ENCODE measurements at regions not wholly inside any gene's neighbourhood (a gene's known extent, or its start where the extent isn't known, plus 50 kb on each side); places are given as distances from the start of the nearest gene placed in this dataset.

DNA sequence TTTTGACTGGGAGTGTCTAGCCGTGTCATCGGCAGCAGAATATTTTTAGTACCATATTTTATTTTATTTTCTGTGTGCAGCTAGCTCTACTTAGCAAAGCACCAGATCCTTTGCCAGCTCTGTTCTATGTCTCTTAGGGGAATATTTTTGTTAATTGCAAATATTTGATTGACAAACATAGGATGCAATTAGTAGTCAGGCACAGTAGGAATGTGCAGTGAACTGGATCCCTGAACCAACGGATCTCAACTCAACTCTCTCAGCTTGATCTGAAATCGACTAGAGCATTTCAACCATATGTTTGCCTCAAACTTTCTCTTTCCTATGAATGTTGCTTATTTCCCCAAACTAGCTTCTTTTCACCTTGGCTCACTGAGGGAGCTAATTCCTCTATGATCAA, 998.0 kb upstream of the FANCL start:
- Histone ChIP-seq H3K79me2 (ENCODE audit: control insufficient read depth, insufficient read depth, low read length) (no peaks in the 10 kb centered on the region), H3K23ac (ENCODE audit: low read length) (no peak overlapping the region), H3K4me2 (ENCODE audit: low read length) (no peak overlapping the region), H2BK15ac (replicated peaks; ENCODE audit: low read depth) (no peak overlapping the region), H2BK5ac (ENCODE audit: low read length) (no peak overlapping the region), H3K4me3 (ENCODE audit: low read length) (no peak overlapping the region), H2AK5ac (ENCODE audit: low read length) (no peak overlapping the region), H3K36me3 (ENCODE audit: control insufficient read depth, insufficient read depth, low read length) (no peaks in the 10 kb centered on the region), H3K79me1 (ENCODE audit: low read length) (no peaks in the 10 kb centered on the region), H3K27me3 (ENCODE audit: insufficient read depth, low read length, poor library complexity) (no peaks in the 10 kb centered on the region), H4K8ac (ENCODE audit: low read depth, low read length) (no peak overlapping the region), H3K27ac (ENCODE audit: low read depth, low read length) (no peak overlapping the region), H3K56ac (ENCODE audit: low read length) (no peak overlapping the region), H3K4me1 (ENCODE audit: control insufficient read depth, low read depth, low read length) (no peaks in the 10 kb centered on the region), H4K5ac (ENCODE audit: low read length) (no peak overlapping the region), H3K4ac (ENCODE audit: low read depth, low read length) (no peak overlapping the region), H3K18ac (ENCODE audit: low read length) (no peak overlapping the region), H3K9ac (ENCODE audit: low read length) (no peak overlapping the region), H2BK120ac (ENCODE audit: low read depth, low read length) (no peak overlapping the region)
- DNase-seq = no peak
- no CpG with 5 or more reads among the region's 4 CpGs for WGBS (ENCODE audit: extremely low coverage, insufficient coverage, low lambda C conversion rate)

GRCh38 chr2:59237311-59237710, 996.2 kb upstream of the FANCL start:
- no peaks in the 10 kb centered on the region for H3K79me2 ChIP-seq (ENCODE audit: control insufficient read depth, insufficient read depth, low read length)
- H3K18ac ChIP-seq (ENCODE audit: low read length) = no peak overlapping the region
- H3K27me3 ChIP-seq (ENCODE audit: insufficient read depth, low read length, poor library complexity) = no peaks in the 10 kb centered on the region
- DNase-seq = no peak
- H2BK120ac ChIP-seq (ENCODE audit: low read depth, low read length) = no peak overlapping the region
- H3K23ac ChIP-seq (ENCODE audit: low read length) = no peak overlapping the region
- H4K5ac ChIP-seq (ENCODE audit: low read length) = no peak overlapping the region
- no peak overlapping the region for H2BK15ac ChIP-seq (replicated peaks; ENCODE audit: low read depth)
- no peaks in the 10 kb centered on the region for H3K79me1 ChIP-seq (ENCODE audit: low read length)
- no peak overlapping the region for H2AK5ac ChIP-seq (ENCODE audit: low read length)
- H3K36me3 ChIP-seq (ENCODE audit: control insufficient read depth, insufficient read depth, low read length) = no peaks in the 10 kb centered on the region
- no peak overlapping the region for H3K4me2 ChIP-seq (ENCODE audit: low read length)
- H3K27ac ChIP-seq (ENCODE audit: low read depth, low read length) = no peak overlapping the region
- H3K56ac ChIP-seq (ENCODE audit: low read length) = no peak overlapping the region
- H3K4ac ChIP-seq (ENCODE audit: low read depth, low read length) = no peak overlapping the region
- no peak overlapping the region for H4K8ac ChIP-seq (ENCODE audit: low read depth, low read length)
- no peaks in the 10 kb centered on the region for H3K4me1 ChIP-seq (ENCODE audit: control insufficient read depth, low read depth, low read length)
- WGBS (ENCODE audit: extremely low coverage, insufficient coverage, low lambda C conversion rate) = no CpG with 5 or more reads among the region's 2 CpGs
- no peak overlapping the region for H2BK5ac ChIP-seq (ENCODE audit: low read length)
- no peak overlapping the region for H3K4me3 ChIP-seq (ENCODE audit: low read length)
- no peak overlapping the region for H3K9ac ChIP-seq (ENCODE audit: low read length)

DNA sequence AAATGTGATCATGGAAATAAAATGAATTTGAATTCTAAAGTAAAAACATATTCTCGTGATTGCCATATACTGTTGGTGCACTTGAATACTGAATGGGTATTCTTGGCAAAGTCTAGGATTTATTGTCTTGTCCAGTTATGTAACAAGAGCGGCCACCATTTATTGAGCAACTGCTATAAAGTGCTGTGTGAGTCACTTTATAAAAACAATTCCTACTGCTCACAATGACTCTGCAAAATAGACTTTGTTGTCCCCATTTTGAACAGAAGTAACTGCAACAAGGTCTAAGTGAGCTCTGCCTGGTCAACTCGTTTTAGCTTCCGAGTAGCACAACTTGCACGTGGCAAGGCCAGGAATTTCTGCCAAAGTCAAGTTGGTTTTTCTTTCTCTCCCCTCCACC, 995.6 kb upstream of the FANCL start:
- Histone ChIP-seq H3K79me2 (ENCODE audit: control insufficient read depth, insufficient read depth, low read length) (no peaks in the 10 kb centered on the region), H3K23ac (ENCODE audit: low read length) (no peak overlapping the region), H3K4me1 (ENCODE audit: control insufficient read depth, low read depth, low read length) (no peaks in the 10 kb centered on the region), H3K4me3 (ENCODE audit: low read length) (no peak overlapping the region), H3K27me3 (ENCODE audit: insufficient read depth, low read length, poor library complexity) (no peaks in the 10 kb centered on the region), H4K5ac (ENCODE audit: low read length) (no peak overlapping the region), H3K79me1 (ENCODE audit: low read length) (no peaks in the 10 kb centered on the region), H2BK120ac (ENCODE audit: low read depth, low read length) (no peak overlapping the region), H2BK5ac (ENCODE audit: low read length) (no peak overlapping the region), H2AK5ac (ENCODE audit: low read length) (no peak overlapping the region), H2BK15ac (replicated peaks; ENCODE audit: low read depth) (no peak overlapping the region), H3K4ac (ENCODE audit: low read depth, low read length) (no peak overlapping the region), H3K36me3 (ENCODE audit: control insufficient read depth, insufficient read depth, low read length) (no peaks in the 10 kb centered on the region), H3K56ac (ENCODE audit: low read length) (no peak overlapping the region), H4K8ac (ENCODE audit: low read depth, low read length) (no peak overlapping the region), H3K18ac (ENCODE audit: low read length) (no peak overlapping the region), H3K4me2 (ENCODE audit: low read length) (no peak overlapping the region), H3K9ac (ENCODE audit: low read length) (no peak overlapping the region), H3K27ac (ENCODE audit: low read depth, low read length) (no peak overlapping the region)
- no peak for DNase-seq
- no CpG with 5 or more reads among the region's 5 CpGs for WGBS (ENCODE audit: extremely low coverage, insufficient coverage, low lambda C conversion rate)

DNA sequence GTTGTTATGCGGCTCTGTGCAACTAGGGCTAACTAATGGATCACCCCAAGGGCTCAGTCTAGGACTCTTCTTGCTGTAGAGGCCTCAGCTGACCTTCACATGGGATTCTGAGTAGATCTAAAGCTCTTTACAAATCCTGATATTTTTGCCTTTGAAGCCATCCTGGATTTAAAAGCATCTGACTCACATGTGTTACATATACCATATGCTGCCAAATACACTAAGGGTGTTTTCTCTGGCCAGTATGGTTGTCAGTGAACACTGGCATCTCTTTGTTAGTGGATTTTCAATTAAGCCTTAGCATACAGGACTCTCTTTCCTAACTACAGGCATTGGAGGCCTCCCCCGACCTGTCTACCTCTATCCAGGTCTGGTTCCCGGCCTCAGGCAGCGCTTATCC, 992.8 kb upstream of the FANCL start:
- H2BK15ac ChIP-seq (replicated peaks; ENCODE audit: low read depth) = no peak overlapping the region
- no peak overlapping the region for H3K4ac ChIP-seq (ENCODE audit: low read depth, low read length)
- H3K23ac ChIP-seq (ENCODE audit: low read length) = no peak overlapping the region
- H2BK120ac ChIP-seq (ENCODE audit: low read depth, low read length) = no peak overlapping the region
- no peak overlapping the region for H3K27ac ChIP-seq (ENCODE audit: low read depth, low read length)
- no peak for DNase-seq
- H3K79me1 ChIP-seq (ENCODE audit: low read length) = no peaks in the 10 kb centered on the region
- no peak overlapping the region for H3K18ac ChIP-seq (ENCODE audit: low read length)
- no peak overlapping the region for H4K8ac ChIP-seq (ENCODE audit: low read depth, low read length)
- H3K27me3 ChIP-seq (ENCODE audit: insufficient read depth, low read length, poor library complexity) = no peaks in the 10 kb centered on the region
- H3K79me2 ChIP-seq (ENCODE audit: control insufficient read depth, insufficient read depth, low read length) = no peaks in the 10 kb centered on the region
- H3K56ac ChIP-seq (ENCODE audit: low read length) = no peak overlapping the region
- no CpG with 5 or more reads among the region's 4 CpGs for WGBS (ENCODE audit: extremely low coverage, insufficient coverage, low lambda C conversion rate)
- no peak overlapping the region for H3K9ac ChIP-seq (ENCODE audit: low read length)
- no peaks in the 10 kb centered on the region for H3K4me1 ChIP-seq (ENCODE audit: control insufficient read depth, low read depth, low read length)
- no peak overlapping the region for H2AK5ac ChIP-seq (ENCODE audit: low read length)
- H4K5ac ChIP-seq (ENCODE audit: low read length) = no peak overlapping the region
- no peak overlapping the region for H2BK5ac ChIP-seq (ENCODE audit: low read length)
- no peak overlapping the region for H3K4me2 ChIP-seq (ENCODE audit: low read length)
- no peak overlapping the region for H3K4me3 ChIP-seq (ENCODE audit: low read length)
- H3K36me3 ChIP-seq (ENCODE audit: control insufficient read depth, insufficient read depth, low read length) = no peaks in the 10 kb centered on the region

GRCh38 chr2:59233448-59233847, 992.3 kb upstream of the FANCL start:
- Histone ChIP-seq H4K5ac (ENCODE audit: low read length) (no peak overlapping the region), H3K36me3 (ENCODE audit: control insufficient read depth, insufficient read depth, low read length) (no peaks in the 10 kb centered on the region), H2BK5ac (ENCODE audit: low read length) (no peak overlapping the region), H3K56ac (ENCODE audit: low read length) (no peak overlapping the region), H3K4me2 (ENCODE audit: low read length) (no peak overlapping the region), H3K27me3 (ENCODE audit: insufficient read depth, low read length, poor library complexity) (no peaks in the 10 kb centered on the region), H3K23ac (ENCODE audit: low read length) (no peak overlapping the region), H2AK5ac (ENCODE audit: low read length) (no peak overlapping the region), H3K4me3 (ENCODE audit: low read length) (no peak overlapping the region), H3K27ac (ENCODE audit: low read depth, low read length) (no peak overlapping the region), H3K9ac (ENCODE audit: low read length) (no peak overlapping the region), H3K79me1 (ENCODE audit: low read length) (no peaks in the 10 kb centered on the region), H3K79me2 (ENCODE audit: control insufficient read depth, insufficient read depth, low read length) (no peaks in the 10 kb centered on the region), H3K4ac (ENCODE audit: low read depth, low read length) (no peak overlapping the region), H4K8ac (ENCODE audit: low read depth, low read length) (no peak overlapping the region), H2BK15ac (replicated peaks; ENCODE audit: low read depth) (no peak overlapping the region), H3K18ac (ENCODE audit: low read length) (no peak overlapping the region), H3K4me1 (ENCODE audit: control insufficient read depth, low read depth, low read length) (no peaks in the 10 kb centered on the region), H2BK120ac (ENCODE audit: low read depth, low read length) (no peak overlapping the region)
- DNase-seq = no peak

- no peak overlapping the region for H4K5ac ChIP-seq (ENCODE audit: low read length)
- no peak overlapping the region for H4K8ac ChIP-seq (ENCODE audit: low read depth, low read length)
- H3K79me2 ChIP-seq (ENCODE audit: control insufficient read depth, insufficient read depth, low read length) = no peaks in the 10 kb centered on the region
- H3K4me1 ChIP-seq (ENCODE audit: control insufficient read depth, low read depth, low read length) = no peaks in the 10 kb centered on the region
- H3K4me3 ChIP-seq (ENCODE audit: low read length) = no peak overlapping the region
- H2AK5ac ChIP-seq (ENCODE audit: low read length) = no peak overlapping the region
- H3K23ac ChIP-seq (ENCODE audit: low read length) = no peak overlapping the region
- H2BK120ac ChIP-seq (ENCODE audit: low read depth, low read length) = no peak overlapping the region
- H2BK5ac ChIP-seq (ENCODE audit: low read length) = no peak overlapping the region
- H3K79me1 ChIP-seq (ENCODE audit: low read length) = no peaks in the 10 kb centered on the region
- H3K9ac ChIP-seq (ENCODE audit: low read length) = no peak overlapping the region
- no peak for DNase-seq
- H3K27ac ChIP-seq (ENCODE audit: low read depth, low read length) = no peak overlapping the region
- no peaks in the 10 kb centered on the region for H3K36me3 ChIP-seq (ENCODE audit: control insufficient read depth, insufficient read depth, low read length)
- H3K4me2 ChIP-seq (ENCODE audit: low read length) = no peak overlapping the region
- H3K27me3 ChIP-seq (ENCODE audit: insufficient read depth, low read length, poor library complexity) = no peaks in the 10 kb centered on the region
- WGBS (ENCODE audit: extremely low coverage, insufficient coverage, low lambda C conversion rate) = no CpG with 5 or more reads among the region's 10 CpGs
- no peak overlapping the region for H3K56ac ChIP-seq (ENCODE audit: low read length)
- H3K4ac ChIP-seq (ENCODE audit: low read depth, low read length) = no peak overlapping the region
- H2BK15ac ChIP-seq (replicated peaks; ENCODE audit: low read depth) = no peak overlapping the region
- no peak overlapping the region for H3K18ac ChIP-seq (ENCODE audit: low read length)
Observed at GRCh38 chr2:59232394-59233165, 991.5 kb upstream of the FANCL start.

Measured in mesendoderm (in vitro differentiated cells).